ENCODE measurements at regions not wholly inside any gene's neighbourhood (a gene's known extent, or its start where the extent isn't known, plus 50 kb on each side); places are given as distances from the start of the nearest gene placed in this dataset.

DNA sequence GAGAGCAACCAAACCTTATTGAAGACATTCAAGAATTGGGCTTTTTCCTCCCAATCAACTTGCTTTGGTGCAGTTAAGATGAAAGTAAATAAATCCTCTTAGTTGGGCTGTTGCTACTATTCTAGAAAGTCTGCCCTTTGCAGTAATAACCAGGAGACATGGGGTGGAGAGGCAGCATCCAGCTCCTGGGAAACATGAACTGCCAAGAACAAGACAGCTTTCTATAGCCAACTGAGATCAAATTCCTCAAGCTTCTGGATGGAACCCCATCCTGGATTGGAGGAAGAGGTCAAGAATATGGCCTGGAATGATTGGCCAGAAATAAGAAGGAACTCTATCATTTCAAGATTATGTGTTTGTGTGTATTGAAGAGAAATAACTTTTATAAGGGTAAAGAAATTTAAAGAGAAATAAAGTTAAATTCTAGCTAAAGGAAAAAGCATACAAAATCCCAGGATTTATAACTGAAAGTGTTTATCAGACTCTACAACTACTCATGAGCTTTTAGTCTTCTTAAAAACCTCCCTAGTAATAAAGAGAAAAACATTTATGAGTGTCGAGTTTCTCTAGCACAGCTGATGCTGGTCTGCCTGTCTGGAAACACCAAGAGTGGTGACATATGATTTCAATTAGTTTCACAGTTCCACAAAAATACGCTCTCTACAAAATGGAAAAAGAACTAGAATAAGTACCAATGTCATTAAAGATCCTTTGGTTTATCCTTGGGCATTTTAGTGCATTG is 70.1 kb upstream of the COL1A2 start:
- no peak for DNase-seq

DNA sequence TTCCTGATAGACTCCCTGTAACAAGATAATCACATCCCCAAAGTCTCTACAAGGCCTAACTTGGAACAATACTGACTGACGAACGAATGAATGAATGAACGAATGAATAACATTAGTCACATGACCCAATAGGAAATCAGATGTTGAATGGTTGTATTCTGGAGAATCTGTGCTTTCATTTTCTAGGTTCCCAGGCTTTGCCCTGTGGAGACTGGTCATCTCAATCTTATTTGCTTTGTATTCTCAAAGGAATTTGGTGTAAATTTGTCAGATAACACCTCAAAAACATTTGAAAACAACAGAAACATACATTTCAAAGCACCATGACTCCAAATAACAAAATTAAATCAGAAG is 69.6 kb upstream of the COL1A2 start:
- no peak for DNase-seq

GRCh38 chr7:94330269-94331020 is 64.2 kb upstream of the COL1A2 start:
- no peak for DNase-seq

DNA sequence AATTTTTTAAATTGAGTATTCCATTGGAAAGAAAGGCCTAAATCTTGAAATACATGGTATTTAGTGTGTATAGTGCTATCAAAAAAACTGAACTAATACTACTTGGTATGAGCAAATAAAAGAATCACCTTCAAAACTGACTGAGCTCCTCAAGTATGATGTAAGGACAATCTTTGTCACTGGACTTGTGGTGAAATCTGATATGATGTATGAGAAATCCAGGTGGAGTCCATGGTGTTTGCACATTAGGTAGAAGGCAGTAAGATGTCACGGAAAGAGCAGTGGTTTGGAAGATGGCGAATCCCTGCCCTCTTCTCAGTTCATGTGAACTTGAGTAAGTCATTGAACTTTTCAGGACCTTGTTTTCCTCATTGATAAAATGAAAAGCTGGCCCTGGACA is 62.1 kb upstream of the COL1A2 start:
- no peak for DNase-seq

- no peak for DNase-seq
These were observed 60.9 kb upstream of the COL1A2 start for GRCh38 chr7:94333810-94334209.

GRCh38 chr7:94335586-94335985 is 59.1 kb upstream of the COL1A2 start:
- DNase-seq: no peak

GRCh38 chr7:94336009-94336408 is 58.7 kb upstream of the COL1A2 start:
- no peak for DNase-seq

DNA sequence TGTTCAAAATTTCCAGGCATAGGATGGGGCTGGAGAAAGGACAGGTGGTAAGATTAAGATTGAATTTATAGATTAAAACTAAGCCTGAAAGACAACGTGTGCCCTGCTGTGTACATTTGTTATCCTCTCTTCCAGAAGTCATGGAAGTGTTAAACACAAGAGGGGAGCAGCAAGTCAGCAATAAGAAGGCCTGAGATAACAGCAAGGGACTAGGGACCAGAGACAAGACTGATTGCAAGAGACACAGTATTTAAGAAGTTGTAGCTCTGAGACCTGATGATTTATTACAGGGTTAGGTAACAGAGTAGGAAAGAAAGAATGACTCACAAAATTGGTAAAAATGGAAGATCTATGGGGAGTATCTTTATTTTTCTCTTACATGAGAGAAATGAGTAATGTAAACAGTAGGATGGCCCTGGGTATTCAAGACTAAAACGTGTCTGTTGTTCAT is 55.7 kb upstream of the COL1A2 start:
- no peak for DNase-seq

- DNase-seq: no peak
These were observed 49.9 kb upstream of the COL1A2 start for GRCh38 chr7:94344826-94345225.
